ENCODE measurements at regions not wholly inside any gene's neighbourhood (a gene's known extent, or its start where the extent isn't known, plus 50 kb on each side); places are given as distances from the start of the nearest gene placed in this dataset.

DNA sequence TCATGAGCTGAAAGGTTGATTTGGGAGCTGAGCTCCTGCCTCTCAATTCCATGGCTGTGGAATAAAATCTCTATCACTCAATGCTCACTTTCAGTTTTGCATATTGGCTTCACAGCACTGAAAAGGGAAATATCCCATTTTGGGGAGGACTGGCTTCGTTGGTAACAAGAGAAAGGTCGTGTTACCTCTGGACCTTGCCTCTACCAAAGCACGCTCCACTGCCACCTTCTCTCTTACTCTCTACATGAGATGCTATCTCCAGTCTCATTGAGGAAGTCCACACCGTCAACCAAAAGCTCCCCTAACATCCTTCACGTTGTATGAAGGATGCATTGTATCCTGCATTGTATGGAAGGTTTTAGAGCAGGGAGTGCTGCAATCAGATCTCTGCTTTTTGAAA lies 195.0 kb upstream of the LDB2 start:
- 6% methylated on average over 5 of the region's 5 CpGs for WGBS (ENCODE audit: insufficient coverage, insufficient replicate concordance, low lambda C conversion rate, missing lambda C conversion rate)
- Histone ChIP-seq H4K20me1 (ENCODE audit: control insufficient read depth, insufficient read depth) (no peaks in the 10 kb centered on the region), H2AFZ (ENCODE audit: control insufficient read depth, low read depth, low read length) (no peak overlapping the region; the same call in 1 of the 2 replicates), H3K4me2 (ENCODE audit: control insufficient read depth, insufficient read depth) (peak overlapping the region; percentile 47; the same call in 1 of the 2 replicates), H3K36me3 (ENCODE audit: control insufficient read depth in 2 of 2, insufficient read depth in 2 of 2, low read length in 1 of 2) (no peaks in the 10 kb centered on the region), H3K27ac (ENCODE audit: control insufficient read depth, insufficient read depth) (peak overlapping the region; percentile 27), H3K79me2 (ENCODE audit: control insufficient read depth, insufficient read depth, low read length) (no peaks in the 10 kb centered on the region), H3K4me1 (ENCODE audit: control insufficient read depth, insufficient read depth, low read length) (peaks cover 5% of the 10 kb centered on the region; the same call in 1 of the 2 replicates), H3K9me3 (replicated peaks; ENCODE audit: control insufficient read depth, insufficient read depth, low read length) (no peaks in the 10 kb centered on the region; the same call in 2 of the 3 replicates), H3K27me3 (replicated peaks in 1 of 2; ENCODE audit: control insufficient read depth in 2 of 2, insufficient read depth in 2 of 2, low read length in 1 of 2) (no peaks in the 10 kb centered on the region), H3K9ac (ENCODE audit: control insufficient read depth, insufficient read depth, low read length) (no peak overlapping the region), H3K4me3 (0 out of 2 replicates have a peak overlapping the region, but pooled peaks have one; percentile 28)
- RAD21 ChIA-PET (ENCODE audit: unreplicated experiment) = no interaction called here
- no peak for FAIRE-seq
- BruUV-seq (replicated peaks) = no TSS peak
- SMC1A ChIA-PET (ENCODE audit: uncharacterized antibody, unreplicated experiment) = no interaction called here
- POLR2A ChIA-PET = no interaction called here
- ATAC-seq = peak; percentile 31
- TF ChIP-seq IKZF1 (conservative IDR thresholded peaks at IDR 0.05) (0 out of 2 replicates have a peak, but pooled peaks have one; percentile 39), ZNF207 (IDR thresholded peaks at IDR 0.05; ENCODE audit: borderline replicate concordance) (no peak), NR2C2 (IDR thresholded peaks at IDR 0.05; ENCODE audit: borderline replicate concordance, control insufficient read depth, insufficient read length, low read depth) (no peak)
- DNase-seq (ENCODE audit: low read depth, low spot score) = no peak
- CTCF ChIA-PET = no interaction called here
- intact Hi-C loops (cut with micrococcal nuclease; ENCODE audit: unreplicated experiment) = no loop called here
- in situ Hi-C loops (cut with MboI) = no loop called here

DNA sequence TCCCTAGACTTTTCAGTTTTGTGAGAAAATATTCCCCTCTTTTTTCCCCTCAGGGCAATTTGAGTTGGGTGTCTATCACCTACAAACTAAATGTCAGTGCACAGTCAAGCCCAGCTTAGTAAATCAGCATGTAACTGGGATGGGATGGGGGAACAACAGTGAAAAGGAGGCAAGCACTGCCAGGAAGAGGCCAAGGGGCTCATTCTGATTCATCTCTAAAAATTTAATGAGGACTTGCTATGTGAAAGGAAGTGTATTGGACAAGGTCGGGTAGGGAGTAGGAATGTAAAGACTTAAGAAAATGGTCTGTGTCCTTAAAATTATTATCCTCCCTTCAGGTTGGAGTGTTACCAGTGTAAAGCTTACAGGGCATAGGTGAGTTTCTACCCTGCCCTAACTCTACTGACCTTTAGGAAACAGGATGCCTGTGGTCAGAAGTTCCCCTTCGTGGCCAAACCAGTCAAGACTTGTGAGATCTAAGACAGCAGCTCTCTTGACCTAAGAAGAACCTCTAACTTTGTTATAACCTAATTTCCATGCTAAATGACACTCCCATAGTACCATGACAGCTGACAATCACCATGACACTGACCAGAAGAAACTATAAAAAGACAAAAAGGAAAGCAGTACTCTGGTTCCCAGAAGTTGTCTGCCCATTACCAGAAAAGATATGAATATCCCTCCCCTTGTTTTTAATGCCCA lies 194.4 kb upstream of the LDB2 start:
- no TSS peak for BruUV-seq (replicated peaks)
- RAD21 ChIA-PET (ENCODE audit: unreplicated experiment) = no interaction called here
- Histone ChIP-seq H3K4me2 (ENCODE audit: control insufficient read depth, insufficient read depth) (0 out of 2 replicates have a peak overlapping the region, but pooled peaks have one; percentile 47), H3K9me3 (replicated peaks; ENCODE audit: control insufficient read depth, insufficient read depth, low read length) (no peaks in the 10 kb centered on the region; the same call in 2 of the 3 replicates), H3K4me1 (ENCODE audit: control insufficient read depth, insufficient read depth, low read length) (peaks cover 5% of the 10 kb centered on the region; the same call in 1 of the 2 replicates), H3K36me3 (ENCODE audit: control insufficient read depth in 2 of 2, insufficient read depth in 2 of 2, low read length in 1 of 2) (no peaks in the 10 kb centered on the region), H3K4me3 (no peak overlapping the region), H3K27ac (ENCODE audit: control insufficient read depth, insufficient read depth) (peak overlapping the region; percentile 27), H4K20me1 (ENCODE audit: control insufficient read depth, insufficient read depth) (no peaks in the 10 kb centered on the region), H3K27me3 (replicated peaks in 1 of 2; ENCODE audit: control insufficient read depth in 2 of 2, insufficient read depth in 2 of 2, low read length in 1 of 2) (no peaks in the 10 kb centered on the region), H2AFZ (ENCODE audit: control insufficient read depth, low read depth, low read length) (no peak overlapping the region; the same call in 1 of the 2 replicates), H3K9ac (ENCODE audit: control insufficient read depth, insufficient read depth, low read length) (no peak overlapping the region), H3K79me2 (ENCODE audit: control insufficient read depth, insufficient read depth, low read length) (no peaks in the 10 kb centered on the region)
- POLR2A ChIA-PET = no interaction called here
- TF ChIP-seq NR2C1 (IDR thresholded peaks at IDR 0.05) (peak; percentile 27; the same call in 1 of the 2 replicates), SIN3A (IDR thresholded peaks at IDR 0.05; ENCODE audit: low read depth, low read length) (no peak), NR2F1 (conservative IDR thresholded peaks at IDR 0.05) (peak; percentile 88), EGR1 (IDR thresholded peaks at IDR 0.05; ENCODE audit: borderline replicate concordance in 1 of 2, low read depth in 2 of 2, low read length in 2 of 2) (no peak), SMAD1 (IDR thresholded peaks at IDR 0.05; ENCODE audit: low read depth, partially characterized antibody) (no peak), SMAD5 (IDR thresholded peaks at IDR 0.05; ENCODE audit: low read depth) (no peak), RELA (IDR thresholded peaks at IDR 0.05; ENCODE audit: borderline replicate concordance, partially characterized antibody) (no peak), TBL1XR1 (IDR thresholded peaks at IDR 0.05; ENCODE audit: low read depth, low read length) (peak; percentile 12; the same call in 1 of the 2 replicates), RUNX3 (IDR thresholded peaks at IDR 0.05; ENCODE audit: low read length) (peak; percentile 82), STAT3 (IDR thresholded peaks at IDR 0.05; ENCODE audit: low read depth, low read length) (0 out of 2 replicates have a peak, but pooled peaks have one; percentile 67), EP300 (IDR thresholded peaks at IDR 0.05; ENCODE audit: borderline replicate concordance in 1 of 2, control insufficient read depth in 1 of 2, low read depth in 2 of 2, low read length in 2 of 2) (peak in 1 of 2 experiments; percentile 40; a peak in 1 of 4 replicates), IKZF1 (conservative IDR thresholded peaks at IDR 0.05) (peak; percentile 39; the same call in 1 of the 2 replicates)
- TF ChIP-seq, protein P1, sequence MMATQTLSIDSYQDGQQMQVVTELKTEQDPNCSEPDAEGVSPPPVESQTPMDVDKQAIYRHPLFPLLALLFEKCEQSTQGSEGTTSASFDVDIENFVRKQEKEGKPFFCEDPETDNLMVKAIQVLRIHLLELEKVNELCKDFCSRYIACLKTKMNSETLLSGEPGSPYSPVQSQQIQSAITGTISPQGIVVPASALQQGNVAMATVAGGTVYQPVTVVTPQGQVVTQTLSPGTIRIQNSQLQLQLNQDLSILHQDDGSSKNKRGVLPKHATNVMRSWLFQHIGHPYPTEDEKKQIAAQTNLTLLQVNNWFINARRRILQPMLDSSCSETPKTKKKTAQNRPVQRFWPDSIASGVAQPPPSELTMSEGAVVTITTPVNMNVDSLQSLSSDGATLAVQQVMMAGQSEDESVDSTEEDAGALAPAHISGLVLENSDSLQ (IDR thresholded peaks at IDR 0.05) = peak; percentile 88
- in situ Hi-C loops (cut with MboI) = no loop called here
- FAIRE-seq (no peak), DNase-seq (ENCODE audit: low read depth, low spot score) (peak; percentile 64), ATAC-seq (peak; percentile 93)
- CTCF ChIA-PET = interaction anchor here (1.1 kb wide), 1 partner anchor 232 kb away, joined by 4 read pairs; no protein-coding TSS in a partner anchor
- 3% methylated on average over 2 of the region's 2 CpGs for WGBS (ENCODE audit: insufficient coverage, insufficient replicate concordance, low lambda C conversion rate, missing lambda C conversion rate)
- intact Hi-C loops (cut with micrococcal nuclease; ENCODE audit: unreplicated experiment) = no loop called here
- SMC1A ChIA-PET (ENCODE audit: uncharacterized antibody, unreplicated experiment) = no interaction called here
